Esophagus (tissue), 2 donors: ENCODE measurements at regions not wholly inside any gene's neighbourhood (a gene's known extent, or its start where the extent isn't known, plus 50 kb on each side); places are given as distances from the start of the nearest gene placed in this dataset.

ENCODE experiments used
- H3K27ac ChIP-seq, 2 donors: one replicate each; pipeline ENCODE4 v1.5.1; 2013; ENCODE audit warnings: low read depth in 2 of 2, mild to moderate bottlenecking in 2 of 2, inconsistent platforms in 1 of 2, low read length in 1 of 2, moderate library complexity in 1 of 2
- H3K27me3 ChIP-seq, 2 donors: one replicate each; pipeline ENCODE4 v1.6.1; 2013; ENCODE audit warnings: low read length in 2 of 2, control low read depth in 1 of 2, mild to moderate bottlenecking in 1 of 2; ENCODE audit not compliant: insufficient read depth in 2 of 2, control insufficient read depth in 1 of 2
- H3K36me3 ChIP-seq, 2 donors: one replicate each; pipeline ENCODE4 v1.6.1; 2013; ENCODE audit warnings: low read length in 1 of 2; ENCODE audit not compliant: control insufficient read depth in 2 of 2, insufficient read depth in 2 of 2
- H3K4me1 ChIP-seq, 2 donors: one replicate each; pipeline ENCODE4 v1.6.1; 2013; ENCODE audit warnings: low read length in 1 of 2; ENCODE audit not compliant: control insufficient read depth in 2 of 2, insufficient read depth in 2 of 2
- H3K4me3 ChIP-seq, 2 donors: one replicate each; pipeline ENCODE4 v1.5.1; 2013; ENCODE audit warnings: low read length in 2 of 2, mild to moderate bottlenecking in 2 of 2, low read depth in 1 of 2, moderate library complexity in 1 of 2
- H3K9me3 ChIP-seq, 2 donors: one replicate each; pipeline ENCODE4 v1.6.1; 2013; ENCODE audit warnings: mild to moderate bottlenecking in 2 of 2, low read depth in 1 of 2, low read length in 1 of 2, moderate library complexity in 1 of 2; ENCODE audit not compliant: control insufficient read depth in 2 of 2, insufficient read depth in 1 of 2
- WGBS, 2 donors: extraction: QIAGEN DNeasy Blood & Tissue Kit; methylation state at CpG; one replicate each; pipeline ENCODE4 v1.1.7; 2013; 5-methylcytosine and 5-hydroxymethylcytosine counted together
- donor health status: healthy with polysubstance abuse.
- donor health status: Bipolar disorder and iron deficiency.

DNA sequence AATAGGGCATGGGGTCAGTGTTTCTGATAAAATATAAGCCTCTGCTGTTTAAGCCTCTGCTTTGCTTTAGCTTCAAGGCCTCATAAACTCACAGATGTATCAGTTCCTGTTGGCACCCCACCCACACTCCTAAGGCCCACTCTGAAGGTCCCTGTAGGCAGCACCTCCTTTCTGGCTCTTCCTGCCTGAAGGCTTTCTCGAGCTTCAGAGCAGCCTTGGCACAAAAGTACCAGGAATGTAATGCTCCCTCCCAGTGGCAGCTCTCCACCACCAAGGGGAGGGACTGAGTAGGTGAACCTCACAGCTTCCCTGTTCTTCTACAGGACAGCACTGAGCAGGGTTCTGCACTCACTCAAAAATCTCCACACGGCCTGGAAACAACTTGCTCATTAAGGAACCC lies 102.2 kb downstream of the ABHD5 start:
- Histone ChIP-seq H3K27me3 (no peaks in the 10 kb centered on the region), H3K9me3 (no peaks in the 10 kb centered on the region)
- WGBS, 2 donors = 20 to 29% methylated on average over 2 of the region's 2 CpGs

DNA sequence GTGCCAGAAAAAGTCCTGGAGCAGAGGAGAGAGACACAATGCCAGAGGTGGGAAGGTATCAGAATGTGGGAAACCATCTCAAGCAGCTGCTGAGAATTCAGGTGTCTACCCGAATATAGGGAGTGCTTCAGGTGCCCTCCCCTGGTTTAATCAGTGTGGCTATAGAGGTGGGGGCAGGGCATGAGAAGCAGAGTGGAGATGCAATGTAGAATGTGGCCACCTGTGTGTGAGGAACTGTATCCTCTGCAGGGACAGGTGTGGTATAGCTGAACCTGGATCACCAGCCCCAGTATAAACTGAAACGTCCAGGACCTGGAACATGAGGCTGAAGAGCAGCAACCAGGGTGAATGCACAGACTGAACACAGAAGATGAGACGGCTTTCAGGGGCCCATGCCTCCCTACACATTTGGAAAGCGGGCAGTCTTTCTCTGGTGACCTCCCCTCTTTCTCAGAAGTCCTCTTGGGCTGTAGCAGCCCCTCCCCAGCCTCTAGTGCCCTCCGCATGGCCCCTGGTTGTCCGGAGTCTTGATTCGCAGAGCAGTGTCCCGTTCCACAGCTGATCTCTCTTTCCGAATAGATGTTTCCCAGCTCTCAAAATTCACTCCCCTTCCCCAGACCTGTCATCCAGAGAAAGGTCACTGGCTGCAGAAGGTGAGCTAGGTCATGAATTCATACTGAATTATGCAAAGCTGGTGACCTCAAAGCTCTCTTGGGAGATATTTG lies 103.1 kb downstream of the ABHD5 start:
- Histone ChIP-seq H3K36me3 (no peaks in the 10 kb centered on the region), H3K27me3 (no peaks in the 10 kb centered on the region), H3K27ac (no peak overlapping the region), H3K4me1 (no peaks in the 10 kb centered on the region), H3K4me3 (no peak overlapping the region), H3K9me3 (no peaks in the 10 kb centered on the region)
- 85 to 86% methylated on average over 9 of the region's 9 CpGs for WGBS, 2 donors

More for the DNA sequence above, 102.2 kb downstream of the ABHD5 start:
- Histone ChIP-seq H3K27ac (no peak overlapping the region), H3K4me3 (no peak overlapping the region), H3K36me3 (no peaks in the 10 kb centered on the region), H3K4me1 (no peaks in the 10 kb centered on the region)

DNA sequence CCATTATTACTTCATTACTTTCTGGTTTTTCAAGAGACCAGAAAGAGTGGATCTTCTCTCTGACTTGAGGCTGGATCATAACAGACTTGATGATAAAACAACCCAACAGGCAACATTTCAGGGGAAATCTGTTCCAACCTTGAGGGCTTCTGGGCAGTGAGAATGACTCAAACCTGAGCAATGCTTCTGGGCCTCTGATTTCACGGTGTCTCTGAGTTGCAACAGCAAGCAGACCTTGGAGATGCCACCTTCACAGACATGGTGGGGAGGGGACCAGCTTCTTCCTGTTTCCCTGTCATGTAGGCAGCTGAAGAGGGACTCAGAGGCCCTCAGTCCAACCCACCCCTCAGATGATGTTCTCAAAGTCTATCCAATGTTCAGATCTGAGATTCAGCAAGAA lies 104.0 kb downstream of the ABHD5 start:
- Histone ChIP-seq H3K4me1 (no peaks in the 10 kb centered on the region), H3K27me3 (no peaks in the 10 kb centered on the region), H3K36me3 (no peaks in the 10 kb centered on the region), H3K4me3 (no peak overlapping the region), H3K27ac (no peak overlapping the region), H3K9me3 (no peaks in the 10 kb centered on the region)
- WGBS, 2 donors = 56 to 79% methylated on average over 1 of the region's 1 CpG

DNA sequence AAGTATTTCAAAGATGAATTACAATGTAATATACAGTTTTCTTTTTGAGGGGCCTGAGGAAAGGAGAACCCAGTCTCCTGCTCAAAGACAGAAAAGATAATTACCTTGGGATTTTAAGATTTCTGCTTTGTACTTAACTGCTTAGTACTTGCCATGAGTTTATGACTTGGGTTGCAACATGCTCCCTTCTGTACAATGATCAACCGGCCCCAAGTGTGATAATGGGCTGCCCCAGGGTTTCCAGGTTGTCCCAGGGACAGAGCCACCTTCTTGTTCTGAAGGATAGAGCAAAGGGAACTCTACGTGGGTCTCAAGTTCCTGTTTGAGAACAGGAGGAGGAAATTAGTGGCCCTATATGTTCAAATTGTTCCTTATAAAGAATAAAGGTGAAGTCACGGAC lies 104.8 kb downstream of the ABHD5 start:
- Histone ChIP-seq H3K36me3 (no peaks in the 10 kb centered on the region), H3K27me3 (no peaks in the 10 kb centered on the region), H3K27ac (no peak overlapping the region), H3K4me3 (no peak overlapping the region), H3K9me3 (no peaks in the 10 kb centered on the region), H3K4me1 (no peaks in the 10 kb centered on the region)
- 67 to 78% methylated on average over 3 of the region's 3 CpGs for WGBS, 2 donors

DNA sequence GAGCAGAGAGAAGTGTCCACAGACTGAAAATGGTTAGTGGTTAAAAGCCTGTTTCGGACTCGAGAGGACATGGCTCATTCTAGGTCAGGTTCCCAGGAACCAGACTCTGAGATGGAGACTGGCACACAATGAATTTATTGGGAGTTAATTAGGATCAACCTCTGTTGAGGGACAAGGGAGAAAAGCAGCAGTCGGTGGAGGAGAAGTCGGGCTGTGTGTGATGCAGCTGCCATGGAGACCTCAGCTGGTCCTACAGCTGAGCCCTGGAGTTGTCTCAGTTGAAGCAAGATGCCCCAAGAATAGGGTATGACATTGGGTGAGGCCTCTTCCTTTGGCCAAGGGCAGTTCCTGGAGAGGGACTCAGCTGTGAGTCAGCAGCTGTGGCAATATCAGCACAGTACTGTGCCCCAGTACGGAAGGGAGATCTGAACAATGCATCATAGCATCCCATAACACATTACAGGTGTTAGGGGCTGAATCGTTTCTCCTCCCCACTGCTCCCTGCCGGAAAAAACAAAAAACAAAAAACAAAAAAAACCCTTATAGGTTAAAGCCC lies 105.4 kb downstream of the ABHD5 start:
- H3K27me3 ChIP-seq = no peaks in the 10 kb centered on the region
- no peaks in the 10 kb centered on the region for H3K36me3 ChIP-seq
- no peaks in the 10 kb centered on the region for H3K9me3 ChIP-seq
- H3K4me3 ChIP-seq = no peak overlapping the region
- WGBS, 2 donors = 84% methylated on average over 7 of the region's 7 CpGs
- no peak overlapping the region for H3K27ac ChIP-seq
- H3K4me1 ChIP-seq = no peaks in the 10 kb centered on the region

DNA sequence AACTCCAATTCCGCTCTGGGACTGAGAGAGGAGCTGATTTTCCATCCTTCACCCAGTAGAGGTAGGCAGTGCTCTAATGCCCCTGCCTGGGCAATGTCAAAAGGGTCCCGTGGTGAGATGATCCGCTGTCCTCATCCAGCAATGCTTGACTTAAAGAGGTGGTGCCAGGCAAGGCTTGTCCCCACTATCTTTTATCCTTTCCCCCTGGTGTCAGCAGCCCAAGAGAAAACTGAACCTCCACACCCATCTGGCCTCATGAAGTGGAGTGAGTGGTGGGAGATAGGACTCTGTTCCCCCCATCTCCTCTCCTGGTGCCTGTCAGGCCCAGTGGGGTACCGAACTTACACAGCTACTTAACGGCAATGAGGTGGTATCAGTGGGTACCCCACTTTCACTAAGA lies 107.1 kb downstream of the ABHD5 start:
- no peak overlapping the region for H3K27ac ChIP-seq
- no peaks in the 10 kb centered on the region for H3K4me1 ChIP-seq
- H3K4me3 ChIP-seq = no peak overlapping the region
- H3K36me3 ChIP-seq = no peaks in the 10 kb centered on the region
- H3K27me3 ChIP-seq = no peaks in the 10 kb centered on the region
- no peaks in the 10 kb centered on the region for H3K9me3 ChIP-seq
- 86 to 87% methylated on average over 5 of the region's 5 CpGs for WGBS, 2 donors

DNA sequence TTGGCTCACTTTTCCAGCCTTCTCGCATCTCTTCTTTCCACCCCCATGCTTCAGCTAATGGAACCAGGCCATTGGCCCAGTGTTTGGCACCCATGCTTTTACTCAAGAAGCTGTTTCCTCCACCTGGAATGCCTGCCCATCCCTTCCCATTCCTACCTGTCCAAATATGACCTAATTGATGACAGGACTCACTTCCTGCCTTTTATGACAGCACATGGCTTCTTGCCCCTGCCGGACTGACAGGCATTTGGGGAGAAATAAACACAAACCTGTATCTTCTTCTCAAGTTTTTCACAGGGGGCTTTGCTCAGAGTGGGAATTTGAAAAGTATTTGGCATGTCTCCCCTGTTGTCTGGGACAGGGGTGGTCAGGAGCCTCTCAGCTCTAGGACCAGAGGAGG lies 120.1 kb downstream of the ABHD5 start:
- Histone ChIP-seq H3K27ac (no peak overlapping the region), H3K4me1 (no peaks in the 10 kb centered on the region), H3K27me3 (no peaks in the 10 kb centered on the region), H3K4me3 (no peak overlapping the region), H3K36me3 (no peaks in the 10 kb centered on the region), H3K9me3 (no peaks in the 10 kb centered on the region)
- WGBS, 2 donors = 75 to 79% methylated on average over 2 of the region's 2 CpGs

DNA sequence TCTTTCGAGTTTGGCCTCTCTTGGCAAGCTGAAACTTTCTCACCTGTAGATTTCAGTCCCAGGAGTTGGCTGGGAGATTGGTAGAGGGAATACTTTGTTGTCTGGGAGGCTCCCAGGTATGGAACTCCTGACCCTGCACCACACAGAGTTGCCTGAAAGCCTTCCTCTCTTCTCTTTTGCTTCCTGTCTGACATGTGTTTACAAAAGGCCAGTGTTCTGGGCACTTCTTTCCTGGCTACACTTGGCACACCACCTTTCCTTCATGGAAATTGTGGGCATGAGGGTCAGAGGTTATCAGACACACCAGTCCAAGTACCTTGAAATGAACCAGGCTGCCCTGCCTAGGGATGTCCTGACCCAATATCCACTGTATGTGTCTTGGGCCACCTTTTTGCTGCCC lies 123.7 kb downstream of the ABHD5 start:
- 32 to 40% methylated on average over 1 of the region's 1 CpG for WGBS, 2 donors
- H3K27me3 ChIP-seq = no peaks in the 10 kb centered on the region
- no peaks in the 10 kb centered on the region for H3K4me1 ChIP-seq
- no peaks in the 10 kb centered on the region for H3K36me3 ChIP-seq
- H3K9me3 ChIP-seq = no peaks in the 10 kb centered on the region
- H3K27ac ChIP-seq = no peak overlapping the region
- no peak overlapping the region for H3K4me3 ChIP-seq

DNA sequence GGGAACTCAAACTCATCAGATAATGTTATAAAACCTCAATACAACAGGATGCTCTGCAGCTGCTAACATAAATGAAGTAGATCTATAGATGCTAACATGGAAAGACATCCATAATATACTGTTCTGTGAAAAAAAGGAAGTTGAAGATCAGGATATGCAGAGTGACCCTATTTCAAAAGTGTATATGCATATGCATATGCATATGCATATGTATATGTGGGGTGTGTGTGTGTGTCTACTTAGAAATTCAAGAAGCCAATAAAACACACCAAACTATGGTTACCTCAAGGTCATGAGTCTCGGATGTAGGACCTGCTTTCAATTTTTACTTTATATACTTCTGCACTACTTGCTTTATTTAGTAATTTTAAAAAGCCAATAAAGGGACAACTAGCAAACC lies 125.6 kb downstream of the ABHD5 start:
- Histone ChIP-seq H3K36me3 (no peaks in the 10 kb centered on the region), H3K27ac (no peak overlapping the region), H3K27me3 (no peaks in the 10 kb centered on the region), H3K4me3 (no peak overlapping the region), H3K9me3 (no peaks in the 10 kb centered on the region), H3K4me1 (no peaks in the 10 kb centered on the region)
- WGBS, 2 donors = 73 to 76% methylated on average over 1 of the region's 1 CpG

DNA sequence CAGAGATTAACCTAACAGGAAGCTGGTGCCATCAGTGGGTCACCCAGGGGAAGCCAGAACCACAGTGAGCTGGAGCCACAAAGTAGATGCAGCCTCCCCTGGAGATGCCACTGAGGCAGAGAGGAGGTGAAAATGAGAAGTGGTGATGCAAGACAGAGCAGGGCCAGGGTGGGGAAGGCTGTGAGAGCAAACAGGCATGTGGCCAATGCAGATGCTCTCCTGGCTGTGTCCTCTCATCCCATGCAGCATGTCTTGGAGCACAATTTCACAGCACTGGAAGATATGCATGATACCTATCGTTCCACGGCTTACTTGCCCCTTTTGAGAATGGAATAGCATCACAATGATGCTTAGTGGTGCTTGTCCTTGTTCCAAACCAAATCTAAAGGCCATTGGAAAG lies 126.3 kb downstream of the ABHD5 start:
- no peak overlapping the region for H3K4me3 ChIP-seq
- H3K27ac ChIP-seq = no peak overlapping the region
- no peaks in the 10 kb centered on the region for H3K36me3 ChIP-seq
- H3K9me3 ChIP-seq = no peaks in the 10 kb centered on the region
- no peaks in the 10 kb centered on the region for H3K4me1 ChIP-seq
- no peaks in the 10 kb centered on the region for H3K27me3 ChIP-seq
- WGBS, 2 donors = 87 to 88% methylated on average over 2 of the region's 2 CpGs
